ENCODE measurements at regions not wholly inside any gene's neighbourhood (a gene's known extent, or its start where the extent isn't known, plus 50 kb on each side); places are given as distances from the start of the nearest gene placed in this dataset.

- TF ChIP-seq CTCF (IDR thresholded peaks at IDR 0.05) = no peak
- TF ChIP-seq EZH2 (IDR thresholded peaks at IDR 0.05) = no peak
- TF ChIP-seq EZH2phosphoT487 (IDR thresholded peaks at IDR 0.05) = no peak
These were observed 1217.2 kb upstream of the GJE1 start for GRCh38 chr6:140915551-140915950.
